Activated T-helper 2 cell treated with anti-CD3 and anti-CD28 coated beads, Interferon-gamma antibody, Interleukin-2, Interleukin-4, amounts not matched to agents 10 μg/mL and 5 μg/mL and 100 μg/mL, durations not matched to agents 14 hours and 24 hours and 36 hours (primary cell): ENCODE measurements at regions not wholly inside any gene's neighbourhood (a gene's known extent, or its start where the extent isn't known, plus 50 kb on each side); places are given as distances from the start of the nearest gene placed in this dataset.
"Not testable (repeated sequence)": the region's sequence is repeated elsewhere in the genome, so short reads cannot be mapped to it uniquely, and the experiment has no call there.

Source experiments
- DNase-seq: peaks from one replicate; pipeline ENCODE4 v3.0.0; 2021; ENCODE audit warnings: low spot score
- H3K27ac Mint-ChIP-seq: one replicate; pipeline ENCODE4 v1.8.0; 2021; ENCODE audit warnings: mixed read lengths
- H3K27me3 Mint-ChIP-seq: one replicate; pipeline ENCODE4 v1.8.0; 2021; ENCODE audit warnings: low read depth, mixed read lengths
- H3K36me3 Mint-ChIP-seq: one replicate; pipeline ENCODE4 v1.8.0; 2021; ENCODE audit warnings: low read depth, mixed read lengths
- H3K4me1 Mint-ChIP-seq: one replicate; pipeline ENCODE4 v1.8.0; 2021; ENCODE audit warnings: low read depth, mixed read lengths
- H3K4me3 Mint-ChIP-seq: one replicate; pipeline ENCODE4 v1.8.0; 2021; ENCODE audit warnings: low read depth, mild to moderate bottlenecking, moderate library complexity, mixed read lengths
- H3K9me3 Mint-ChIP-seq: one replicate; pipeline ENCODE4 v1.8.0; 2021; ENCODE audit warnings: mixed read lengths
- intact Hi-C: fragments of 100-400 bp; cut with micrococcal nuclease; formaldehyde crosslinking; loops from one replicate; pipeline ENCODE4 v1.15.1; 2023

- H3K27ac Mint-ChIP-seq, intact Hi-C loops, DNase-seq, H3K4me3 Mint-ChIP-seq, H3K4me1 Mint-ChIP-seq, H3K36me3 Mint-ChIP-seq, H3K27me3 Mint-ChIP-seq: not testable (repeated sequence)
- H3K9me3 Mint-ChIP-seq = peaks cover 37% of the 10 kb centered on the region
These were observed 866.2 kb upstream of the TPTE start for GRCh38 chr21:9655221-9655620.

- intact Hi-C loops, H3K27ac Mint-ChIP-seq, H3K4me3 Mint-ChIP-seq, H3K36me3 Mint-ChIP-seq, DNase-seq, H3K27me3 Mint-ChIP-seq, H3K4me1 Mint-ChIP-seq: not testable (repeated sequence)
- H3K9me3 Mint-ChIP-seq = peaks cover 27% of the 10 kb centered on the region
These were observed 864.9 kb upstream of the TPTE start for GRCh38 chr21:9656455-9656854.

GRCh38 chr21:9657779-9658178 is 863.6 kb upstream of the TPTE start:
- H3K27ac Mint-ChIP-seq, H3K36me3 Mint-ChIP-seq, DNase-seq, H3K4me3 Mint-ChIP-seq, H3K4me1 Mint-ChIP-seq, H3K27me3 Mint-ChIP-seq, intact Hi-C loops: not testable (repeated sequence)
- H3K9me3 Mint-ChIP-seq = peaks cover 18% of the 10 kb centered on the region

GRCh38 chr21:9659877-9660276 is 861.5 kb upstream of the TPTE start:
- H3K36me3 Mint-ChIP-seq, H3K27me3 Mint-ChIP-seq, H3K4me1 Mint-ChIP-seq, H3K4me3 Mint-ChIP-seq, H3K27ac Mint-ChIP-seq, DNase-seq, intact Hi-C loops: not testable (repeated sequence)
- peaks cover 16% of the 10 kb centered on the region for H3K9me3 Mint-ChIP-seq

- intact Hi-C loops, H3K4me3 Mint-ChIP-seq, H3K36me3 Mint-ChIP-seq, H3K4me1 Mint-ChIP-seq, DNase-seq, H3K9me3 Mint-ChIP-seq, H3K27me3 Mint-ChIP-seq, H3K27ac Mint-ChIP-seq: not testable (repeated sequence)
These were observed 857.3 kb upstream of the TPTE start for GRCh38 chr21:9663914-9664729.

GRCh38 chr21:9675811-9676210 is 845.6 kb upstream of the TPTE start:
- H3K36me3 Mint-ChIP-seq, intact Hi-C loops, H3K27me3 Mint-ChIP-seq, H3K4me1 Mint-ChIP-seq, H3K9me3 Mint-ChIP-seq, DNase-seq, H3K27ac Mint-ChIP-seq, H3K4me3 Mint-ChIP-seq: not testable (repeated sequence)

- H3K4me1 Mint-ChIP-seq, intact Hi-C loops, H3K27me3 Mint-ChIP-seq, H3K4me3 Mint-ChIP-seq, H3K9me3 Mint-ChIP-seq, H3K27ac Mint-ChIP-seq, H3K36me3 Mint-ChIP-seq, DNase-seq: not testable (repeated sequence)
These were observed 842.4 kb upstream of the TPTE start for GRCh38 chr21:9679029-9679428.

GRCh38 chr21:9688945-9689344 is 832.4 kb upstream of the TPTE start:
- H3K4me1 Mint-ChIP-seq, H3K4me3 Mint-ChIP-seq, H3K27ac Mint-ChIP-seq, DNase-seq, H3K9me3 Mint-ChIP-seq, intact Hi-C loops, H3K36me3 Mint-ChIP-seq, H3K27me3 Mint-ChIP-seq: not testable (repeated sequence)

GRCh38 chr21:9690981-9691380 is 830.4 kb upstream of the TPTE start:
- H3K36me3 Mint-ChIP-seq, DNase-seq, intact Hi-C loops, H3K4me3 Mint-ChIP-seq, H3K9me3 Mint-ChIP-seq, H3K4me1 Mint-ChIP-seq, H3K27ac Mint-ChIP-seq, H3K27me3 Mint-ChIP-seq: not testable (repeated sequence)

- H3K9me3 Mint-ChIP-seq, intact Hi-C loops, H3K27ac Mint-ChIP-seq, H3K4me3 Mint-ChIP-seq, H3K27me3 Mint-ChIP-seq, DNase-seq, H3K4me1 Mint-ChIP-seq, H3K36me3 Mint-ChIP-seq: not testable (repeated sequence)
These were observed 825.6 kb upstream of the TPTE start for GRCh38 chr21:9695759-9696158.

- H3K36me3 Mint-ChIP-seq, H3K4me3 Mint-ChIP-seq, intact Hi-C loops, H3K9me3 Mint-ChIP-seq, DNase-seq, H3K27ac Mint-ChIP-seq, H3K4me1 Mint-ChIP-seq, H3K27me3 Mint-ChIP-seq: not testable (repeated sequence)
These were observed 823.6 kb upstream of the TPTE start for GRCh38 chr21:9697751-9698150.

GRCh38 chr21:9705016-9705415 is 816.4 kb upstream of the TPTE start:
- H3K4me3 Mint-ChIP-seq = not testable (repeated sequence)

GRCh38 chr21:9705455-9705854 is 815.9 kb upstream of the TPTE start:
- H3K27ac Mint-ChIP-seq, H3K27me3 Mint-ChIP-seq, H3K4me1 Mint-ChIP-seq, H3K36me3 Mint-ChIP-seq, H3K4me3 Mint-ChIP-seq, intact Hi-C loops, H3K9me3 Mint-ChIP-seq, DNase-seq: not testable (repeated sequence)

More at GRCh38 chr21:9705016-9705415, 816.4 kb upstream of the TPTE start:
- intact Hi-C loops, H3K9me3 Mint-ChIP-seq, DNase-seq, H3K36me3 Mint-ChIP-seq, H3K27me3 Mint-ChIP-seq, H3K27ac Mint-ChIP-seq, H3K4me1 Mint-ChIP-seq: not testable (repeated sequence)

GRCh38 chr21:9724542-9724941 is 796.8 kb upstream of the TPTE start:
- peaks cover 52% of the 10 kb centered on the region for H3K9me3 Mint-ChIP-seq
- H3K4me3 Mint-ChIP-seq, H3K27ac Mint-ChIP-seq, DNase-seq, H3K27me3 Mint-ChIP-seq, intact Hi-C loops, H3K36me3 Mint-ChIP-seq, H3K4me1 Mint-ChIP-seq: not testable (repeated sequence)
